ENCODE measurements at regions not wholly inside any gene's neighbourhood (a gene's known extent, or its start where the extent isn't known, plus 50 kb on each side); places are given as distances from the start of the nearest gene placed in this dataset.

GRCh38 chr1:232409584-232409983 lies 220.3 kb downstream of the SIPA1L2 start:
- H3K27me3 ChIP-seq: no peaks in the 10 kb centered on the region
- no peak overlapping the region for H3K4me3 ChIP-seq
- TF ChIP-seq EP300 (IDR thresholded peaks at IDR 0.05) (no peak), CTCF (IDR thresholded peaks at IDR 0.05) (no peak), POLR2A (IDR thresholded peaks at IDR 0.05; ENCODE audit: low read depth) (no peak), POLR2AphosphoS5 (IDR thresholded peaks at IDR 0.05) (no peak)
- no peak overlapping the region for H3K27ac ChIP-seq (replicated peaks in 1 of 4)
- H3K9me3 ChIP-seq: peaks cover 0 to 13% (median 9%) of the 10 kb centered on the region in 4 donors
- no peak for DNase-seq (ENCODE audit: extremely low spot score)
- H3K4me1 ChIP-seq: peaks cover 0 to 11% (median 0%) of the 10 kb centered on the region in 4 donors
- intact Hi-C loops (cut with DNase I): no loop called here
- H3K36me3 ChIP-seq: peaks cover 8 to 48% (median 29%) of the 10 kb centered on the region in 4 donors

- no peaks in the 10 kb centered on the region for H3K27me3 ChIP-seq
- H3K4me1 ChIP-seq: peaks cover 0 to 18% (median 0%) of the 10 kb centered on the region in 4 donors
- DNase-seq (ENCODE audit: extremely low spot score): no peak
- intact Hi-C loops (cut with DNase I): no loop called here
- peaks cover 0 to 13% (median 9%) of the 10 kb centered on the region in 4 donors for H3K9me3 ChIP-seq
- no peak overlapping the region for H3K27ac ChIP-seq (replicated peaks in 1 of 4)
- TF ChIP-seq CTCF (IDR thresholded peaks at IDR 0.05) (no peak), EP300 (IDR thresholded peaks at IDR 0.05) (no peak), POLR2A (IDR thresholded peaks at IDR 0.05; ENCODE audit: low read depth) (no peak), POLR2AphosphoS5 (IDR thresholded peaks at IDR 0.05) (no peak)
- H3K36me3 ChIP-seq: peaks cover 11 to 43% (median 29%) of the 10 kb centered on the region in 4 donors
- no peak overlapping the region for H3K4me3 ChIP-seq
Measured at GRCh38 chr1:232407120-232407519, 222.8 kb downstream of the SIPA1L2 start.

GRCh38 chr1:232405781-232406180 lies 224.2 kb downstream of the SIPA1L2 start:
- Histone ChIP-seq H3K4me1 (peaks cover 0 to 18% (median 0%) of the 10 kb centered on the region in 4 donors), H3K9me3 (peaks cover 0 to 10% (median 9%) of the 10 kb centered on the region in 4 donors), H3K4me3 (no peak overlapping the region), H3K36me3 (peaks cover 18 to 47% (median 35%) of the 10 kb centered on the region in 4 donors), H3K27me3 (no peaks in the 10 kb centered on the region), H3K27ac (replicated peaks in 1 of 4) (no peak overlapping the region)
- intact Hi-C loops (cut with DNase I): no loop called here
- TF ChIP-seq POLR2AphosphoS5 (IDR thresholded peaks at IDR 0.05) (no peak), EP300 (IDR thresholded peaks at IDR 0.05) (no peak), CTCF (IDR thresholded peaks at IDR 0.05) (no peak)
- DNase-seq (ENCODE audit: extremely low spot score): no peak

GRCh38 chr1:232404981-232405731 lies 224.8 kb downstream of the SIPA1L2 start:
- intact Hi-C loops (cut with DNase I): no loop called here
- no peak overlapping the region for H3K27ac ChIP-seq (replicated peaks in 1 of 4)
- peaks cover 0 to 18% (median 0%) of the 10 kb centered on the region in 4 donors for H3K4me1 ChIP-seq
- H3K36me3 ChIP-seq: peaks cover 18 to 50% (median 38%) of the 10 kb centered on the region in 4 donors
- TF ChIP-seq POLR2A (IDR thresholded peaks at IDR 0.05; ENCODE audit: low read depth): no peak
- no peak for DNase-seq (ENCODE audit: extremely low spot score)
- no peak overlapping the region for H3K4me3 ChIP-seq
- H3K27me3 ChIP-seq: no peaks in the 10 kb centered on the region
- 68% methylated on average over 3 of the region's 3 CpGs for WGBS
- peaks cover 0 to 10% (median 9%) of the 10 kb centered on the region in 4 donors for H3K9me3 ChIP-seq

GRCh38 chr1:232404227-232404626 lies 225.7 kb downstream of the SIPA1L2 start:
- DNase-seq (ENCODE audit: extremely low spot score): no peak
- WGBS: 95% methylated on average over 3 of the region's 3 CpGs
- H3K36me3 ChIP-seq: peaks cover 10 to 53% (median 41%) of the 10 kb centered on the region in 4 donors
- no peak overlapping the region for H3K4me3 ChIP-seq
- no peaks in the 10 kb centered on the region for H3K27me3 ChIP-seq
- H3K27ac ChIP-seq (replicated peaks in 1 of 4): no peak overlapping the region
- TF ChIP-seq POLR2A (IDR thresholded peaks at IDR 0.05; ENCODE audit: low read depth) (no peak), POLR2AphosphoS5 (IDR thresholded peaks at IDR 0.05) (no peak), CTCF (IDR thresholded peaks at IDR 0.05) (no peak), EP300 (IDR thresholded peaks at IDR 0.05) (no peak)
- peaks cover 0 to under 1% (median under 1%) of the 10 kb centered on the region in 4 donors for H3K9me3 ChIP-seq
- peaks cover 0 to 18% (median 0%) of the 10 kb centered on the region in 4 donors for H3K4me1 ChIP-seq
- intact Hi-C loops (cut with DNase I): no loop called here

Measured in esophagus muscularis mucosa (tissue), 4 donors.